Fibroblast of lung (primary cell): ENCODE measurements at regions not wholly inside any gene's neighbourhood (a gene's known extent, or its start where the extent isn't known, plus 50 kb on each side); places are given as distances from the start of the nearest gene placed in this dataset.
"Not testable (repeated sequence)": the region's sequence is repeated elsewhere in the genome, so short reads cannot be mapped to it uniquely, and the experiment has no call there.

Source experiments
- DNase-seq, 2 donors: peaks; one replicate each; pipeline versions ENCODE4 v3.0.0 to v3.0.0-alpha.2; 2010; ENCODE audit warnings: low read depth in 2 of 2
- H2AFZ ChIP-seq: 2 replicates; pipeline ENCODE4 v1.5.1; 2012; ENCODE audit warnings: low read length, control low read depth, inconsistent platforms
- H3K27ac ChIP-seq: 2 replicates; pipeline ENCODE4 v1.5.1; 2011; ENCODE audit warnings: low read length, control low read depth; ENCODE audit not compliant: insufficient read depth
- H3K27me3 ChIP-seq: 2 replicates; pipeline ENCODE4 v1.5.1; 2011; ENCODE audit warnings: mild to moderate bottlenecking, low read length; ENCODE audit not compliant: control insufficient read depth, insufficient read depth
- H3K36me3 ChIP-seq: 2 replicates; pipeline ENCODE4 v1.5.1; 2011; ENCODE audit warnings: low read length; ENCODE audit not compliant: control insufficient read depth, insufficient read depth
- H3K4me1 ChIP-seq: 2 replicates; pipeline ENCODE4 v1.5.1; 2011; ENCODE audit warnings: low read length; ENCODE audit not compliant: control insufficient read depth, insufficient read depth; ENCODE audit errors: extremely low read depth
- H3K4me2 ChIP-seq: 2 replicates; pipeline ENCODE4 v1.5.1; 2011; ENCODE audit warnings: low read length, control low read depth; ENCODE audit not compliant: insufficient read depth; ENCODE audit errors: extremely low read depth
- H3K4me3 ChIP-seq, 4 experiments: fragments of 200-600 bp in 1 of 4; sonication (generic) in 1 of 4; replicated peaks in 1 of 4; 2 replicates each; pipeline ENCODE4 v1.5.1; 2011 to 2016; ENCODE audit warnings: low read length in 4 of 4, low read depth in 3 of 4, mild to moderate bottlenecking in 3 of 4, control low read depth in 2 of 4, inconsistent platforms in 1 of 4, mixed read lengths in 1 of 4; ENCODE audit not compliant: insufficient read depth in 1 of 4; ENCODE audit errors: control extremely low read depth in 1 of 4
- H3K79me2 ChIP-seq: 2 replicates; pipeline ENCODE4 v1.5.1; 2012; ENCODE audit warnings: mild to moderate bottlenecking, low read length, inconsistent platforms; ENCODE audit not compliant: control insufficient read depth, insufficient read depth
- H3K9ac ChIP-seq: 2 replicates; pipeline ENCODE4 v1.5.1; 2011; ENCODE audit warnings: mild to moderate bottlenecking, low read length, control low read depth; ENCODE audit not compliant: insufficient read depth
- H3K9me3 ChIP-seq: 2 replicates; pipeline ENCODE4 v1.5.1; 2012; ENCODE audit warnings: low read depth, low read length; ENCODE audit not compliant: control insufficient read depth, insufficient read depth
- H4K20me1 ChIP-seq: 2 replicates; pipeline ENCODE4 v1.5.1; 2011; ENCODE audit warnings: low read length; ENCODE audit not compliant: control insufficient read depth, insufficient read depth; ENCODE audit errors: extremely low read depth
- CTCF ChIP-seq, 2 donors: IDR thresholded peaks in 1 of 2; conservative IDR thresholded peaks in 1 of 2; 1 replicate in 1 of 2; 2 replicates in 1 of 2; pipeline ENCODE4 v1.5.1; 2011 to 2012; ENCODE audit warnings: low read length in 2 of 2, control low read depth in 1 of 2, inconsistent platforms in 1 of 2, low read depth in 1 of 2, mild to moderate bottlenecking in 1 of 2
- EZH2 ChIP-seq: IDR thresholded peaks from 2 replicates; pipeline ENCODE4 v1.5.1; 2012; ENCODE audit warnings: low read length, control low read depth, mild to moderate bottlenecking; ENCODE audit errors: missing control alignments

GRCh38 chr13:108056278-108056677, 159.1 kb downstream of the LIG4 start:
- no peak for TF ChIP-seq EZH2
- no peak for TF ChIP-seq CTCF (conservative IDR thresholded peaks at IDR 0.05 in 1 of 2, IDR thresholded peaks at IDR 0.05 in 1 of 2; ENCODE audit: low read depth in 1 of 2, low read length in 2 of 2)
- H3K9me3 ChIP-seq, result no peaks in the 10 kb centered on the region
- no peak overlapping the region for H2AFZ ChIP-seq
- DNase-seq, result no peak
- H3K4me1 ChIP-seq, result no peaks in the 10 kb centered on the region
- no peak overlapping the region for H3K4me2 ChIP-seq
- H3K9ac ChIP-seq, result no peak overlapping the region
- no peaks in the 10 kb centered on the region for H3K36me3 ChIP-seq
- H4K20me1 ChIP-seq, result no peaks in the 10 kb centered on the region
- no peaks in the 10 kb centered on the region for H3K79me2 ChIP-seq
- H3K27me3 ChIP-seq, result no peaks in the 10 kb centered on the region
- H3K4me3 ChIP-seq, result no peak overlapping the region
- H3K27ac ChIP-seq, result no peak overlapping the region

- TF ChIP-seq EZH2, result no peak
- TF ChIP-seq CTCF (conservative IDR thresholded peaks at IDR 0.05 in 1 of 2, IDR thresholded peaks at IDR 0.05 in 1 of 2; ENCODE audit: low read depth in 1 of 2, low read length in 2 of 2), result no peak
- Histone ChIP-seq H3K79me2 (no peaks in the 10 kb centered on the region), H3K4me3 (no peak overlapping the region), H3K9me3 (no peaks in the 10 kb centered on the region), H3K36me3 (no peaks in the 10 kb centered on the region), H3K27ac (no peak overlapping the region), H2AFZ (no peak overlapping the region), H4K20me1 (no peaks in the 10 kb centered on the region), H3K4me1 (no peaks in the 10 kb centered on the region), H3K4me2 (no peak overlapping the region), H3K9ac (no peak overlapping the region), H3K27me3 (no peaks in the 10 kb centered on the region)
- no peak for DNase-seq
Observed at GRCh38 chr13:108049211-108049610, 166.1 kb downstream of the LIG4 start.

- H3K4me1 ChIP-seq, result no peaks in the 10 kb centered on the region
- no peak overlapping the region for H3K4me2 ChIP-seq
- H3K27me3 ChIP-seq, result no peaks in the 10 kb centered on the region
Observed at GRCh38 chr13:108044954-108045353, 170.4 kb downstream of the LIG4 start.

GRCh38 chr13:108042866-108043265, 172.5 kb downstream of the LIG4 start:
- H3K27me3 ChIP-seq, result not testable (repeated sequence)

More at GRCh38 chr13:108044954-108045353, 170.4 kb downstream of the LIG4 start:
- Histone ChIP-seq H3K9ac (no peak overlapping the region), H3K4me3 (no peak overlapping the region), H2AFZ (no peak overlapping the region), H3K9me3 (no peaks in the 10 kb centered on the region), H3K36me3 (no peaks in the 10 kb centered on the region), H3K79me2 (no peaks in the 10 kb centered on the region), H4K20me1 (no peaks in the 10 kb centered on the region), H3K27ac (no peak overlapping the region)
- no peak for DNase-seq
- TF ChIP-seq CTCF (conservative IDR thresholded peaks at IDR 0.05 in 1 of 2, IDR thresholded peaks at IDR 0.05 in 1 of 2; ENCODE audit: low read depth in 1 of 2, low read length in 2 of 2) (no peak), EZH2 (no peak)

More at GRCh38 chr13:108042866-108043265, 172.5 kb downstream of the LIG4 start:
- not testable (repeated sequence) for H3K4me3 ChIP-seq, H3K79me2 ChIP-seq, DNase-seq, H3K27ac ChIP-seq, H2AFZ ChIP-seq, H3K9me3 ChIP-seq, H3K4me2 ChIP-seq, H3K4me1 ChIP-seq, H3K36me3 ChIP-seq, H3K9ac ChIP-seq, H4K20me1 ChIP-seq
